HL-60 (cell line): ENCODE measurements at regions not wholly inside any gene's neighbourhood (a gene's known extent, or its start where the extent isn't known, plus 50 kb on each side); places are given as distances from the start of the nearest gene placed in this dataset.
"Not testable (repeated sequence)": the region's sequence is repeated elsewhere in the genome, so short reads cannot be mapped to it uniquely, and the experiment has no call there.

ENCODE experiments used
- DNase-seq, 2 experiments: peaks; one replicate each; pipeline ENCODE4 v3.0.0-alpha.2; 2010 to 2020; ENCODE audit warnings: low read depth in 1 of 2, low spot score in 1 of 2
- H3K27ac ChIP-seq: fragments of 250-450 bp; sonication (Bioruptor Pico); replicated peaks from 2 replicates; pipeline ENCODE4 v1.5.1; 2020; ENCODE audit warnings: mild to moderate bottlenecking, moderate library complexity
- H3K27me3 ChIP-seq: fragments of 250-450 bp; sonication (Bioruptor Pico); 2 replicates; pipeline ENCODE4 v1.5.1; 2021; ENCODE audit warnings: mild to moderate bottlenecking, moderate library complexity; ENCODE audit not compliant: insufficient read depth, poor library complexity, severe bottlenecking
- H3K4me3 ChIP-seq: replicated peaks from 2 replicates; pipeline ENCODE4 v1.5.1; 2011; ENCODE audit warnings: mild to moderate bottlenecking, control low read depth, low read length; ENCODE audit not compliant: insufficient read depth
- GABPA ChIP-seq: IDR thresholded peaks from 2 replicates; pipeline ENCODE4 v1.6.1; 2012; ENCODE audit warnings: low read depth
- POLR2AphosphoS5 ChIP-seq: IDR thresholded peaks from 2 replicates; pipeline ENCODE4 v1.6.1; 2012; ENCODE audit warnings: low read depth
- REST ChIP-seq: IDR thresholded peaks from 2 replicates; pipeline ENCODE4 v1.6.1; 2012; ENCODE audit warnings: low read depth; ENCODE audit not compliant: insufficient replicate concordance
- SPI1 ChIP-seq: IDR thresholded peaks from 2 replicates; pipeline ENCODE4 v1.6.1; 2012; ENCODE audit warnings: low read depth, mild to moderate bottlenecking, borderline replicate concordance
- TF ChIP-seq, protein P1 (sequence below): IDR thresholded peaks from one replicate; pipeline ENCODE4 v1.5.1; 2011; ENCODE audit warnings: low read length, control low read depth, inconsistent platforms; ENCODE audit not compliant: insufficient read depth

- TF ChIP-seq GABPA (no peak), SPI1 (no peak), REST (no peak), POLR2AphosphoS5 (no peak)
- TF ChIP-seq, protein P1, sequence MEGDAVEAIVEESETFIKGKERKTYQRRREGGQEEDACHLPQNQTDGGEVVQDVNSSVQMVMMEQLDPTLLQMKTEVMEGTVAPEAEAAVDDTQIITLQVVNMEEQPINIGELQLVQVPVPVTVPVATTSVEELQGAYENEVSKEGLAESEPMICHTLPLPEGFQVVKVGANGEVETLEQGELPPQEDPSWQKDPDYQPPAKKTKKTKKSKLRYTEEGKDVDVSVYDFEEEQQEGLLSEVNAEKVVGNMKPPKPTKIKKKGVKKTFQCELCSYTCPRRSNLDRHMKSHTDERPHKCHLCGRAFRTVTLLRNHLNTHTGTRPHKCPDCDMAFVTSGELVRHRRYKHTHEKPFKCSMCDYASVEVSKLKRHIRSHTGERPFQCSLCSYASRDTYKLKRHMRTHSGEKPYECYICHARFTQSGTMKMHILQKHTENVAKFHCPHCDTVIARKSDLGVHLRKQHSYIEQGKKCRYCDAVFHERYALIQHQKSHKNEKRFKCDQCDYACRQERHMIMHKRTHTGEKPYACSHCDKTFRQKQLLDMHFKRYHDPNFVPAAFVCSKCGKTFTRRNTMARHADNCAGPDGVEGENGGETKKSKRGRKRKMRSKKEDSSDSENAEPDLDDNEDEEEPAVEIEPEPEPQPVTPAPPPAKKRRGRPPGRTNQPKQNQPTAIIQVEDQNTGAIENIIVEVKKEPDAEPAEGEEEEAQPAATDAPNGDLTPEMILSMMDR, result no peak
- no peak for DNase-seq
- no peak overlapping the region for H3K4me3 ChIP-seq
- no peak overlapping the region for H3K27ac ChIP-seq
- no peaks in the 10 kb centered on the region for H3K27me3 ChIP-seq
These were observed 83.5 kb downstream of the TTC6 start for GRCh38 chr14:37678916-37679315.

- TF ChIP-seq, protein P1, result no peak
- TF ChIP-seq GABPA, result no peak
- TF ChIP-seq SPI1, result no peak
- no peak for TF ChIP-seq REST
- TF ChIP-seq POLR2AphosphoS5, result no peak
- DNase-seq, result no peak
- Histone ChIP-seq H3K27me3 (no peaks in the 10 kb centered on the region), H3K4me3 (no peak overlapping the region), H3K27ac (no peak overlapping the region)
These were observed 86.1 kb downstream of the TTC6 start for GRCh38 chr14:37681486-37681885.

GRCh38 chr14:37692680-37693079 is 97.3 kb downstream of the TTC6 start:
- not testable (repeated sequence) for H3K27me3 ChIP-seq, H3K27ac ChIP-seq, H3K4me3 ChIP-seq, DNase-seq

DNA sequence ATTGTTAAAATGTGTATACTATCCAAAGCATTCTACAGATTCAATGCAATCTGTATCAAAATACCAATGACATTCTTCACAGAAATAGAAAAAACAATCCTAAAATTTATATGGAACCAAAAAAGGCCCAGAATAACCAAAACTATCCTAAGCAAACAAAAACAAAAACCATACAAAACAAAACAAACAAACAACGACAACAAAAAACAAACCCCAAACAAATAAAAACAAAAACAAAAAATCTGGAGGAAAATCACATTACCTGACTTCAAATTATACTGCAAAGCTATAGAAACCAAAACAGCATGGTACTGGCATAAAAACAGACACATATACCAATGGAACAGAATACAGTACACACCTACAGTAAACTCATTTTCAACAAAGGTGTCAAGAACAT is 98.0 kb downstream of the TTC6 start:
- DNase-seq, H3K4me3 ChIP-seq, H3K27ac ChIP-seq, H3K27me3 ChIP-seq: not testable (repeated sequence)

GRCh38 chr14:37695866-37696265 is 100.4 kb downstream of the TTC6 start:
- Histone ChIP-seq H3K27ac (no peak overlapping the region), H3K27me3 (no peaks in the 10 kb centered on the region), H3K4me3 (no peak overlapping the region)
- DNase-seq, result no peak
- TF ChIP-seq, protein P1, result no peak
- no peak for TF ChIP-seq REST
- no peak for TF ChIP-seq GABPA
- TF ChIP-seq SPI1, result no peak
- TF ChIP-seq POLR2AphosphoS5, result no peak
